Hepatocyte (in vitro differentiated cells): ENCODE measurements at regions not wholly inside any gene's neighbourhood (a gene's known extent, or its start where the extent isn't known, plus 50 kb on each side); places are given as distances from the start of the nearest gene placed in this dataset.

Experiments used
- EZH2 ChIP-seq: fragments of 200-600 bp; sonication (generic); IDR thresholded peaks from 2 replicates; pipeline ENCODE4 v1.6.1; 2016; ENCODE audit warnings: antibody characterized with exemption, mild to moderate bottlenecking, borderline replicate concordance
- EZH2phosphoT487 ChIP-seq: fragments of 200-600 bp; sonication (generic); IDR thresholded peaks from one replicate; pipeline ENCODE4 v1.6.1; 2018; ENCODE audit warnings: antibody characterized with exemption, mild to moderate bottlenecking, low read depth, moderate library complexity; ENCODE audit not compliant: unreplicated experiment, severe bottlenecking
- TF ChIP-seq, protein P1 (sequence below): fragments of 200-600 bp; sonication (generic); IDR thresholded peaks from 2 replicates; pipeline ENCODE4 v1.5.1; 2016; ENCODE audit warnings: antibody characterized with exemption, mild to moderate bottlenecking; ENCODE audit not compliant: poor library complexity

DNA sequence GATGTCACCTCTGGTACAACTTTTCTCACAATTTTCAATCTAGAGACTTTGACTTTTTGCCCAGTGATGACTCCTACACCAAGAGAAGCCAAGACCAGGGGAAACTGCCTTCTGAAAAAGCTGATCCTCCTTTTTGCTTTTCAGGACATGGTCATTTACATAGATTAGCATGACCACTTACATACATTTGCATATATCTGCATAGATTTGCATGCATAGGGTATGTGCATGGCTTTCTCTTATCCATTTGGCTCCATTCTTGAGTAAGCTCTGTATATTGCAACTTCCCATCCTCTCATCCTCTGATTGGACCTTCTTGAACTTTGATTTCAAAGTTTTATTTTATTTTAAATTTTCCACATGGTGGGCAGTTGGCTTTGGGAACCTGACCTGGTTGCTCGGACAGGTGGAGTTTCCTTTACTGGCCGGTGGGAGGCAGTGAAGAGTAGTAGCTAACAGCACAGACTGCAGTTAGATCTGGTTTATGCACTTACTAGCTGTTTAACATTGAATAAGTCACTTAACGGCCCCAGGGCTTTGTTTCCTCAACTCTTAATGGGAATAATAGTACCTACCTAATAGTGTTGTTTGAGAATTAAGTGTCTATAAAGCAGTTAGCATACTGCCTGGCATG lies 92.9 kb downstream of the GPR139 start:
- TF ChIP-seq EZH2 (no peak), EZH2phosphoT487 (no peak)
- TF ChIP-seq, protein P1, sequence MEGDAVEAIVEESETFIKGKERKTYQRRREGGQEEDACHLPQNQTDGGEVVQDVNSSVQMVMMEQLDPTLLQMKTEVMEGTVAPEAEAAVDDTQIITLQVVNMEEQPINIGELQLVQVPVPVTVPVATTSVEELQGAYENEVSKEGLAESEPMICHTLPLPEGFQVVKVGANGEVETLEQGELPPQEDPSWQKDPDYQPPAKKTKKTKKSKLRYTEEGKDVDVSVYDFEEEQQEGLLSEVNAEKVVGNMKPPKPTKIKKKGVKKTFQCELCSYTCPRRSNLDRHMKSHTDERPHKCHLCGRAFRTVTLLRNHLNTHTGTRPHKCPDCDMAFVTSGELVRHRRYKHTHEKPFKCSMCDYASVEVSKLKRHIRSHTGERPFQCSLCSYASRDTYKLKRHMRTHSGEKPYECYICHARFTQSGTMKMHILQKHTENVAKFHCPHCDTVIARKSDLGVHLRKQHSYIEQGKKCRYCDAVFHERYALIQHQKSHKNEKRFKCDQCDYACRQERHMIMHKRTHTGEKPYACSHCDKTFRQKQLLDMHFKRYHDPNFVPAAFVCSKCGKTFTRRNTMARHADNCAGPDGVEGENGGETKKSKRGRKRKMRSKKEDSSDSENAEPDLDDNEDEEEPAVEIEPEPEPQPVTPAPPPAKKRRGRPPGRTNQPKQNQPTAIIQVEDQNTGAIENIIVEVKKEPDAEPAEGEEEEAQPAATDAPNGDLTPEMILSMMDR, result peak; percentile 39
